ENCODE measurements at regions not wholly inside any gene's neighbourhood (a gene's known extent, or its start where the extent isn't known, plus 50 kb on each side); places are given as distances from the start of the nearest gene placed in this dataset.

DNA sequence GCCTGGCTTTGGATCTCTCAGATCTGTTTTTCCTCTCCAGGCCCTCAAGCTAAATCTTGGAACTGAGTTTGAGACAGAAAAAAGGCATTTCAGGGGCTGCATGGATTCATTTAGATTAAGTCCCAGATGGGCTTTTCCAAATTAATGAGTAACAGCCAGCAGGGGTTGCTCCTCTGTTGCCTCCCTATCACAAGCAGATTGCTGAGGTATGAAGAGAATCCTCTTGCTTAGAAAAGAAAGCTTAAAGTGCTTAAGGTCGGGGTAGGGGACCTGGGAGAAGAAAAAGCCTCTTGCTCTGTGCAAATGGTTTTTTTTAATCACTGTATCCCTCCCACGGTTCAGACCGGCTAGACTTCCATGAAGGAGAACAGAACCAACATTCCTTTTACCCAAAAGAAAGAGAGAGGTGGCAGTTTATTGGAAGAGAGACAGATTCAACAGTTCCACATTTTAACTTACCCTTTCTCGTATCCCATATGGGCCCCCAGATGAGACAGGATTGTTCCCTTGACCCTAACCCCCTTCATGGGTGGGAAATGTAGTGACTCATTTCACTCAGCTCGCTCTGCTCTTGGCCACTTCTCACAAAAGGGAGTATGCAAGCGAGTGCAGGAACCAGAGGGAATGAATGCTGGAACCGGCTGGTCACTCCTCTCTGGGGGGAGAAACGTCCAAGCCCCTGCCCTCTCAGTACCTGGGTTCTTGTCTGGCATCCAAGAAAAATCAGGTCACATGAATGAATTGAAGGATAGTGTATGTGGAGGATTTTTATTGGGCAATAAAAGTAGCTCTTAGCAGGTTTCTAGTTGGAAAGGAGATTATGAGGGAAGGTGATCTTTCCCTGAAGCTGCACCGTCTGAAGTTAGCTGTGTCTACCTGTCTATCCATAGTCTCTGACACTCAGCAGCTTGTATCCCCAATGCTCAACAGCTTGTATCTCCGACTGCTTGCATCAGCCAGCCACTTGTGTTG, 745.2 kb downstream of the SI start:
- no peak for DNase-seq (ENCODE audit: extremely low spot score, unreplicated experiment)
- Mint-ChIP-seq H3K36me3 (no peaks in the 10 kb centered on the region), H3K27me3 (no peaks in the 10 kb centered on the region), H3K4me1 (ENCODE audit: unreplicated experiment) (peaks cover 20% of the 10 kb centered on the region), H3K4me3 (no peak overlapping the region), H3K27ac (no peak overlapping the region), H3K9me3 (no peaks in the 10 kb centered on the region)
- TF ChIP-seq, protein P1, sequence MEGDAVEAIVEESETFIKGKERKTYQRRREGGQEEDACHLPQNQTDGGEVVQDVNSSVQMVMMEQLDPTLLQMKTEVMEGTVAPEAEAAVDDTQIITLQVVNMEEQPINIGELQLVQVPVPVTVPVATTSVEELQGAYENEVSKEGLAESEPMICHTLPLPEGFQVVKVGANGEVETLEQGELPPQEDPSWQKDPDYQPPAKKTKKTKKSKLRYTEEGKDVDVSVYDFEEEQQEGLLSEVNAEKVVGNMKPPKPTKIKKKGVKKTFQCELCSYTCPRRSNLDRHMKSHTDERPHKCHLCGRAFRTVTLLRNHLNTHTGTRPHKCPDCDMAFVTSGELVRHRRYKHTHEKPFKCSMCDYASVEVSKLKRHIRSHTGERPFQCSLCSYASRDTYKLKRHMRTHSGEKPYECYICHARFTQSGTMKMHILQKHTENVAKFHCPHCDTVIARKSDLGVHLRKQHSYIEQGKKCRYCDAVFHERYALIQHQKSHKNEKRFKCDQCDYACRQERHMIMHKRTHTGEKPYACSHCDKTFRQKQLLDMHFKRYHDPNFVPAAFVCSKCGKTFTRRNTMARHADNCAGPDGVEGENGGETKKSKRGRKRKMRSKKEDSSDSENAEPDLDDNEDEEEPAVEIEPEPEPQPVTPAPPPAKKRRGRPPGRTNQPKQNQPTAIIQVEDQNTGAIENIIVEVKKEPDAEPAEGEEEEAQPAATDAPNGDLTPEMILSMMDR (conservative IDR thresholded peaks at IDR 0.05) = no peak

DNA sequence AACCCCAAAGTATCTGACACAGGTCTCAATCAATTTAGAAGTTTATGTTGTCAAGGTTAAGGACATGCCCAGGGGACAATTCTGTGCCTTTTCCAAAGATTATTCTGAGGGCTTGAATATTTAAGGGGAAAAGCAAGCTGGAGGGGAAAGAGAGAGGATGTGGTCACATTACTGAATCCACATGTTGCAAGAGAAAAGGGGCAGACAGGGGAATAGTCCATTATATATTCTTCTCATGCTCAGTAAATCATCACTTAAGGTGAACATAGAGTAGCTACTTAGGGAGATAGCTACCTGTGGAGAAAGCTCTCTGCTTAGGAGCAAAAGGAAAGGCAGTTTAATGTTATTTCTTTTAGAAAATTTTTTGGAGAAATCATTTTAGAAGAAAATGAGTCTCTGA, 751.6 kb downstream of the SI start:
- H3K4me1 Mint-ChIP-seq (ENCODE audit: unreplicated experiment) = peaks cover under 1% of the 10 kb centered on the region
- TF ChIP-seq, protein P1 (conservative IDR thresholded peaks at IDR 0.05) = no peak
- no peaks in the 10 kb centered on the region for H3K9me3 Mint-ChIP-seq
- H3K27me3 Mint-ChIP-seq = no peaks in the 10 kb centered on the region
- no peak overlapping the region for H3K4me3 Mint-ChIP-seq
- DNase-seq (ENCODE audit: extremely low spot score, unreplicated experiment) = no peak
- H3K27ac Mint-ChIP-seq = no peak overlapping the region
- H3K36me3 Mint-ChIP-seq = no peaks in the 10 kb centered on the region

DNA sequence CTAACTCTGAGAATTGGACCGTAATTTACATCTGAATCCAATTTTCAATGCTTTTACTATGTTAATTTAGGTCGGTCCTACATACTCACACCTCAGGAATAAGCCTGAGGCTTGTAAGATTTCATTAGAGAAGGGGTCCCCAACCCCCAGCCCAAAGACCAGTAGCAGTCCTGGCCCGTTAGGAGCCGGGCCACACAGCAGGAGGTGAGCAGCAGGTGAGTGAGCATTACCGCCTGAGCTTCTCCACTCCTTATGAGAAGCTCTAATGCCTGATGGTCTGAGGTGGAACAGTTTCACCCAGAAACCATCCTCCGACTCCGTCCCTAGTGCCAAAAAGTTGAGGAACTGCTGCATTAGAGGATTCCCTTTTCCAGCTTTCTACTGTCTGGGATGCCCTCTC, 757.3 kb downstream of the SI start:
- Mint-ChIP-seq H3K36me3 (no peaks in the 10 kb centered on the region), H3K4me3 (no peak overlapping the region), H3K9me3 (no peaks in the 10 kb centered on the region), H3K27ac (no peak overlapping the region), H3K27me3 (no peaks in the 10 kb centered on the region), H3K4me1 (ENCODE audit: unreplicated experiment) (no peaks in the 10 kb centered on the region)
- TF ChIP-seq, protein P1 (conservative IDR thresholded peaks at IDR 0.05) = no peak
- DNase-seq (ENCODE audit: extremely low spot score, unreplicated experiment) = no peak

DNA sequence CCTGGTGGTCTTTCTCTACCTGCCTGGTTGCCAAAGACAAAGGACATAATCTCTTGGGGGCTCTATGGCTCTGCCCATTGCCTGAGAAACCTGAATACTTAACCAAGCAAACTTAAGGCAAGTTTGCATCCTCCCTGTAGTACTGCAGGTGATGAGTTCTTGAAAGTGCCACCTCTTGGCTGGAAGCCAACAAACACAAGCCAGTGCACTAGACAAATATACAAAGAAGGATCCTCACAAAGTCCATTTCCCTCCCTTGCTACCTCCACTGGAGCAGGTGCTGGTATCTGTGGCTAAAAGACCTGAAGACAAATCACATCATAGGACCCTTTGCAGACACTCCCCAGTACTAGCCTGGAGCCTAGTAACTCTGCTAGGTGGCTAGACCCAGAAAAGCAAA, 772.3 kb downstream of the SI start:
- Mint-ChIP-seq H3K27ac (no peak overlapping the region), H3K4me1 (ENCODE audit: unreplicated experiment) (no peaks in the 10 kb centered on the region)
- DNase-seq (ENCODE audit: extremely low spot score, unreplicated experiment) = no peak

DNA sequence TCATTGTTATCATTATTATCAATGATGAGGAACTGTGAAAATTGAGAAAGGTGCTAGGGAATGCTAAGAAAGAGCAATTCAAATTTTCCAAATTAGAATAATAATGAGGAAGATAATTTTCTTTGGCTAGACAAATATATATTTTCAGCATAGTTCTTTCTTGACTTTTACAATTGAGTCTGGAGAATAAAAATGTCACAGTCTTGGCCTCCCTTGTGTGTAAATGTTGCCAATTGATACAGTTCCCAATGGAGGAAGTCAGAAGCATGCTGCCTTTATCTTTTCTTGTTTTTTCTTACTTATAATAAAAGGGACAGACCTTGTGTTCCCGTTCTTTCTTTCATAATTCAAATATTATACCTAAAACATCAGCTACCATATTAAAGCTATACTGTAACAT, 774.4 kb downstream of the SI start:
- DNase-seq (ENCODE audit: extremely low spot score, unreplicated experiment) = no peak
- TF ChIP-seq, protein P1 (conservative IDR thresholded peaks at IDR 0.05) = no peak
- H3K4me1 Mint-ChIP-seq (ENCODE audit: unreplicated experiment) = no peaks in the 10 kb centered on the region
- H3K9me3 Mint-ChIP-seq = no peaks in the 10 kb centered on the region
- no peak overlapping the region for H3K27ac Mint-ChIP-seq
- no peaks in the 10 kb centered on the region for H3K36me3 Mint-ChIP-seq
- H3K27me3 Mint-ChIP-seq = no peaks in the 10 kb centered on the region
- no peak overlapping the region for H3K4me3 Mint-ChIP-seq

More for the DNA sequence above, 772.3 kb downstream of the SI start:
- no peak overlapping the region for H3K4me3 Mint-ChIP-seq
- no peaks in the 10 kb centered on the region for H3K27me3 Mint-ChIP-seq
- peaks cover 6% of the 10 kb centered on the region for H3K9me3 Mint-ChIP-seq
- no peaks in the 10 kb centered on the region for H3K36me3 Mint-ChIP-seq
- TF ChIP-seq, protein P1 (conservative IDR thresholded peaks at IDR 0.05) = no peak
